Astrocyte of the spinal cord (primary cell): ENCODE measurements at regions not wholly inside any gene's neighbourhood (a gene's known extent, or its start where the extent isn't known, plus 50 kb on each side); places are given as distances from the start of the nearest gene placed in this dataset.
"Not testable (repeated sequence)": the region's sequence is repeated elsewhere in the genome, so short reads cannot be mapped to it uniquely, and the experiment has no call there.

Experiments
- DNase-seq: peaks from one replicate; pipeline ENCODE4 v3.0.0; 2011; ENCODE audit warnings: low read depth, low spot score
- H3K4me3 ChIP-seq: 2 replicates; pipeline ENCODE4 v1.5.1; 2011; ENCODE audit warnings: low read depth, mild to moderate bottlenecking, low read length, moderate library complexity
- in situ Hi-C: cut with HindIII; loops from 2 replicates; pipeline ENCODE4 v1.10.0; 2017; ENCODE audit warnings: low sequenced_read_pairs
- TF ChIP-seq, protein P1 (sequence below): IDR thresholded peaks from 2 replicates; pipeline ENCODE4 v1.5.1; 2012; ENCODE audit warnings: low read depth, mild to moderate bottlenecking, low read length, inconsistent platforms

DNA sequence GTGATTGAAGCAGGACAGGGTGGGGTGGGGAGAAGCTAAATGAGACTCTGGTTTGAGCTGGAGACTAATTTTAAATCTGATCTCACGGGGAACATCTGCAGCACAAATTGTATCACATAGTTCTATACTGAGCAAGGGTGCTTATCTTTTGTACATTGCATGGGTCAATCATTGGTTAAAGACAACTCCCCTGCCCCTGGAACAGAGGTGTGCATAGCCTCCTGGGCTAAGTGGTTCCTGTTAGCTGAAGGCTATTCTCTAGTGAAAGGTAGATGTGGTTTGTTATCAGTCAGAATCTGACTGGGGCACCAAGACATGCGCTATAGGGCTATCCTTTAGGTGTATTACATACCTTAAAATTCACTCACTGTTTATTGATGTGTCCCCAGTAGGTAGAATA lies 103.9 kb upstream of the KITLG start:
- no peak for DNase-seq
- TF ChIP-seq, protein P1, sequence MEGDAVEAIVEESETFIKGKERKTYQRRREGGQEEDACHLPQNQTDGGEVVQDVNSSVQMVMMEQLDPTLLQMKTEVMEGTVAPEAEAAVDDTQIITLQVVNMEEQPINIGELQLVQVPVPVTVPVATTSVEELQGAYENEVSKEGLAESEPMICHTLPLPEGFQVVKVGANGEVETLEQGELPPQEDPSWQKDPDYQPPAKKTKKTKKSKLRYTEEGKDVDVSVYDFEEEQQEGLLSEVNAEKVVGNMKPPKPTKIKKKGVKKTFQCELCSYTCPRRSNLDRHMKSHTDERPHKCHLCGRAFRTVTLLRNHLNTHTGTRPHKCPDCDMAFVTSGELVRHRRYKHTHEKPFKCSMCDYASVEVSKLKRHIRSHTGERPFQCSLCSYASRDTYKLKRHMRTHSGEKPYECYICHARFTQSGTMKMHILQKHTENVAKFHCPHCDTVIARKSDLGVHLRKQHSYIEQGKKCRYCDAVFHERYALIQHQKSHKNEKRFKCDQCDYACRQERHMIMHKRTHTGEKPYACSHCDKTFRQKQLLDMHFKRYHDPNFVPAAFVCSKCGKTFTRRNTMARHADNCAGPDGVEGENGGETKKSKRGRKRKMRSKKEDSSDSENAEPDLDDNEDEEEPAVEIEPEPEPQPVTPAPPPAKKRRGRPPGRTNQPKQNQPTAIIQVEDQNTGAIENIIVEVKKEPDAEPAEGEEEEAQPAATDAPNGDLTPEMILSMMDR, result no peak
- H3K4me3 ChIP-seq, result no peak overlapping the region
- in situ Hi-C loops, result no loop called here

- TF ChIP-seq, protein P1, result no peak
- in situ Hi-C loops, result no loop called here
- H3K4me3 ChIP-seq, result no peak overlapping the region
- no peak for DNase-seq
Observed at GRCh38 chr12:88683628-88684027, 103.4 kb upstream of the KITLG start.

DNA sequence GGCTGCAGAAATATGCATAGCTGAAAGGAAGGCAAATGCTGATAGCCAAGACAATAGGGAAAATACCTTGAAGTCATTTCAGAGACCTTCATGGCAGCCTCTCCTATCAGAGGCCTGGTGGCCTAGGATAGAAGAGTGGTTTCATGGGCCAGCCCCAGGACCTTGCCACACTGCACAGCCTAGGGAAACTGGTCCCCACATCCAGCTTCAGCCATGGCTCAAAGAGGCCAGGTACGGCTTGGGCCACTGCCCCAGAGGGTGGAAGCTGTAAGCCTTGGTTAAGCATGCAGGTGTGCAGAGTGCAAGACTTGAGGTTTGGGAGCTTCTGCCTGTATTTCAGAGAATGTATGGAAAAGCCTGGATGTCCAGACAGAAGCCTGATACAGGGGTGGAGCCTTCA lies 101.0 kb upstream of the KITLG start:
- TF ChIP-seq, protein P1, result no peak
- no peak for DNase-seq
- in situ Hi-C loops, result no loop called here
- no peak overlapping the region for H3K4me3 ChIP-seq

GRCh38 chr12:88677464-88677863 lies 97.2 kb upstream of the KITLG start:
- no peak for DNase-seq
- in situ Hi-C loops, result no loop called here
- no peak overlapping the region for H3K4me3 ChIP-seq
- TF ChIP-seq, protein P1, result no peak

GRCh38 chr12:88667615-88668014 lies 87.3 kb upstream of the KITLG start:
- DNase-seq, in situ Hi-C loops, H3K4me3 ChIP-seq: not testable (repeated sequence)

- DNase-seq, result peak; percentile 61
Observed at GRCh38 chr12:88665071-88665470, 84.8 kb upstream of the KITLG start.

GRCh38 chr12:88662961-88663360 lies 82.7 kb upstream of the KITLG start:
- no peak for DNase-seq
- TF ChIP-seq, protein P1, result no peak
- in situ Hi-C loops, result no loop called here
- no peak overlapping the region for H3K4me3 ChIP-seq

More at GRCh38 chr12:88665071-88665470, 84.8 kb upstream of the KITLG start:
- in situ Hi-C loops, result no loop called here
- H3K4me3 ChIP-seq, result no peak overlapping the region
- TF ChIP-seq, protein P1, result no peak
